Naive thymus-derived CD4-positive, alpha-beta T cell (primary cell): ENCODE measurements at regions not wholly inside any gene's neighbourhood (a gene's known extent, or its start where the extent isn't known, plus 50 kb on each side); places are given as distances from the start of the nearest gene placed in this dataset.
"Not testable (repeated sequence)": the region's sequence is repeated elsewhere in the genome, so short reads cannot be mapped to it uniquely, and the experiment has no call there.

ENCODE experiments used
- ATAC-seq: fragments of 150-1000 bp; cut with Tn5 transposase; 2 replicates; pipeline ENCODE4 v1.10.0; 2021; ENCODE audit warnings: mild to moderate bottlenecking, moderate library complexity
- CTCF ChIA-PET: fragments of 350-600 bp; sonication (Branson Sonifier 250); formaldehyde crosslinking; loops from one replicate; lab custom pipeline; 2021; ENCODE audit warnings: antibody characterized with exemption; lab: Charles Lee
- POLR2A ChIA-PET: fragments of 350-600 bp; sonication (Branson Sonifier 250); formaldehyde crosslinking; loops from one replicate; lab custom pipeline; 2021; ENCODE audit warnings: antibody characterized with exemption, inconsistent platforms; lab: Charles Lee
- DNase-seq, 9 donors: peaks; one replicate each; pipeline versions ENCODE4 v3.0.0 to v3.0.0-alpha.2; 2020 to 2022; ENCODE audit warnings: mixed read lengths in 1 of 9
- H3K27ac ChIP-seq: one replicate; pipeline ENCODE4 v1.7.0; 2013; ENCODE audit warnings: mild to moderate bottlenecking, low read depth, low read length, moderate library complexity
- H3K27me3 ChIP-seq, 2 donors: one replicate each; pipeline ENCODE4 v1.7.0; 2013; ENCODE audit warnings: low read length in 2 of 2, mild to moderate bottlenecking in 2 of 2, moderate library complexity in 2 of 2; ENCODE audit not compliant: control insufficient read depth in 2 of 2, insufficient read depth in 2 of 2
- H3K36me3 ChIP-seq, 3 experiments: 1 replicate in 2 of 3; 2 replicates in 1 of 3; pipeline ENCODE4 v1.7.0; 2013; ENCODE audit warnings: low read length in 3 of 3, mild to moderate bottlenecking in 3 of 3, moderate library complexity in 1 of 3; ENCODE audit not compliant: insufficient read depth in 3 of 3, control insufficient read depth in 2 of 3
- H3K4me1 ChIP-seq, 2 donors: one replicate each; pipeline ENCODE4 v1.7.0; 2013; ENCODE audit warnings: low read length in 2 of 2, mild to moderate bottlenecking in 2 of 2, moderate library complexity in 1 of 2; ENCODE audit not compliant: control insufficient read depth in 2 of 2, insufficient read depth in 2 of 2
- H3K4me3 ChIP-seq: 2 replicates; pipeline ENCODE4 v1.7.0; 2013; ENCODE audit warnings: mild to moderate bottlenecking, low read length
- H3K9me3 ChIP-seq, 3 experiments: 1 replicate in 2 of 3; 2 replicates in 1 of 3; pipeline ENCODE4 v1.7.0; 2013; ENCODE audit warnings: low read length in 3 of 3; ENCODE audit not compliant: control insufficient read depth in 2 of 3
- H3K27ac Mint-ChIP-seq, 9 donors: one replicate each; pipeline ENCODE4 v1.8.0; 2020 to 2022; ENCODE audit warnings: mixed read lengths in 9 of 9, mild to moderate bottlenecking in 8 of 9, moderate library complexity in 5 of 9, inconsistent platforms in 2 of 9
- H3K27me3 Mint-ChIP-seq, 5 donors: one replicate each; pipeline ENCODE4 v1.8.0; 2021 to 2022; ENCODE audit warnings: mixed read lengths in 5 of 5, mild to moderate bottlenecking in 1 of 5
- H3K36me3 Mint-ChIP-seq, 5 donors: one replicate each; pipeline ENCODE4 v1.8.0; 2020 to 2022; ENCODE audit warnings: mixed read lengths in 5 of 5, mild to moderate bottlenecking in 3 of 5, inconsistent platforms in 1 of 5
- H3K4me1 Mint-ChIP-seq, 7 donors: one replicate each; pipeline ENCODE4 v1.8.0; 2020 to 2022; ENCODE audit warnings: mixed read lengths in 7 of 7, mild to moderate bottlenecking in 3 of 7, inconsistent platforms in 1 of 7
- H3K4me3 Mint-ChIP-seq, 10 donors: one replicate each; pipeline ENCODE4 v1.8.0; 2020 to 2022; ENCODE audit warnings: mild to moderate bottlenecking in 10 of 10, mixed read lengths in 10 of 10, moderate library complexity in 6 of 10, inconsistent platforms in 2 of 10
- H3K9me3 Mint-ChIP-seq, 11 donors: one replicate each; pipeline ENCODE4 v1.8.0; 2020 to 2022; ENCODE audit warnings: mixed read lengths in 11 of 11, mild to moderate bottlenecking in 4 of 11, inconsistent platforms in 1 of 11, moderate library complexity in 1 of 11
- intact Hi-C, 2 donors: fragments of 100-400 bp; cut with micrococcal nuclease; formaldehyde crosslinking; loops; one replicate each; pipeline ENCODE4 v1.15.1; 2023

GRCh38 chr5:158506648-158507047, 593.1 kb downstream of the EBF1 start:
- peaks cover 0 to 2% of the 10 kb centered on the region in 2 donors for H3K4me1 ChIP-seq
- Mint-ChIP-seq H3K4me3 (no peak overlapping the region), H3K4me1 (peaks cover 0 to 14% (median 11%) of the 10 kb centered on the region in 7 donors), H3K36me3 (peaks cover 0 to 19% (median 11%) of the 10 kb centered on the region in 5 donors), H3K27me3 (no peaks in the 10 kb centered on the region), H3K9me3 (peaks cover 9 to 34% (median 24%) of the 10 kb centered on the region in 11 donors), H3K27ac (no peak overlapping the region)
- no peak overlapping the region for H3K27ac ChIP-seq
- CTCF ChIA-PET: no interaction called here
- H3K9me3 ChIP-seq: peaks cover 0 to 12% (median 0%) of the 10 kb centered on the region in 3 experiments
- no peaks in the 10 kb centered on the region for H3K27me3 ChIP-seq
- POLR2A ChIA-PET: no interaction called here
- DNase-seq (no peak), ATAC-seq (no peak)
- no peak overlapping the region for H3K4me3 ChIP-seq
- H3K36me3 ChIP-seq: no peaks in the 10 kb centered on the region
- intact Hi-C loops: no loop called here

DNA sequence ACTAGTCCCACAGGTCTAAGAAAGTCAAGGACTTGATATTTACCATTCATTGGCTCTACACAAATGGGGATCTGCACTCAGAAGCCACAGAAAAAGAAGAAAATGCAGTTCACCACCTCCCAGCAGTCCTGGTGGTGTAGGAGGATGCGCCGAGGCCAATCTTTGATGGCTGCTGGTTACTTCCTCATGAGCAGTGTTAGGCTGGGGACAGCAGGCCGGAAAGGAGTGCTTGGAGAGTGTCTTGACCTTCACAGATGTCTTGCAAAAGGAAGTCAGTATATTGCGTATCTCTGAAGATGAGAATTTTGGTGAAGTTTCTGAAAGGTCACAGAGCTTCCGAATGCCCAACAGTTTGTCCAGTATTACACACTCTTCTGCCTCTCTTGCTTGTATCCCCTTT, 597.0 kb downstream of the EBF1 start:
- Histone ChIP-seq H3K36me3 (no peaks in the 10 kb centered on the region), H3K4me3 (no peak overlapping the region), H3K27me3 (no peaks in the 10 kb centered on the region), H3K9me3 (peaks cover 0 to 12% (median 0%) of the 10 kb centered on the region in 3 experiments), H3K27ac (no peak overlapping the region), H3K4me1 (no peaks in the 10 kb centered on the region)
- intact Hi-C loops: no loop called here
- H3K27me3 Mint-ChIP-seq: no peaks in the 10 kb centered on the region
- H3K27ac Mint-ChIP-seq: no peak overlapping the region
- H3K4me3 Mint-ChIP-seq: no peak overlapping the region
- H3K36me3 Mint-ChIP-seq: peaks cover 0 to 19% (median 11%) of the 10 kb centered on the region in 5 donors
- H3K4me1 Mint-ChIP-seq: no peaks in the 10 kb centered on the region
- POLR2A ChIA-PET: no interaction called here
- ATAC-seq (peak; percentile 66), DNase-seq (no peak)
- CTCF ChIA-PET: no interaction called here
- peaks cover 8 to 32% (median 24%) of the 10 kb centered on the region in 11 donors for H3K9me3 Mint-ChIP-seq

- ChIA-PET POLR2A (no interaction called here), CTCF (no interaction called here)
- DNase-seq: no peak
- no peak for ATAC-seq
- intact Hi-C loops: no loop called here
- no peaks in the 10 kb centered on the region for H3K4me1 Mint-ChIP-seq
- Histone ChIP-seq H3K4me1 (no peaks in the 10 kb centered on the region), H3K27me3 (no peaks in the 10 kb centered on the region), H3K27ac (no peak overlapping the region), H3K4me3 (no peak overlapping the region), H3K9me3 (no peaks in the 10 kb centered on the region), H3K36me3 (no peaks in the 10 kb centered on the region)
- peaks cover 0 to 3% (median 2%) of the 10 kb centered on the region in 5 donors for H3K36me3 Mint-ChIP-seq
- no peak overlapping the region for H3K27ac Mint-ChIP-seq
- no peak overlapping the region for H3K4me3 Mint-ChIP-seq
- no peaks in the 10 kb centered on the region for H3K27me3 Mint-ChIP-seq
- peaks cover 0 to 5% (median 3%) of the 10 kb centered on the region in 11 donors for H3K9me3 Mint-ChIP-seq
These were observed 599.8 kb downstream of the EBF1 start for GRCh38 chr5:158499892-158500418.

DNA sequence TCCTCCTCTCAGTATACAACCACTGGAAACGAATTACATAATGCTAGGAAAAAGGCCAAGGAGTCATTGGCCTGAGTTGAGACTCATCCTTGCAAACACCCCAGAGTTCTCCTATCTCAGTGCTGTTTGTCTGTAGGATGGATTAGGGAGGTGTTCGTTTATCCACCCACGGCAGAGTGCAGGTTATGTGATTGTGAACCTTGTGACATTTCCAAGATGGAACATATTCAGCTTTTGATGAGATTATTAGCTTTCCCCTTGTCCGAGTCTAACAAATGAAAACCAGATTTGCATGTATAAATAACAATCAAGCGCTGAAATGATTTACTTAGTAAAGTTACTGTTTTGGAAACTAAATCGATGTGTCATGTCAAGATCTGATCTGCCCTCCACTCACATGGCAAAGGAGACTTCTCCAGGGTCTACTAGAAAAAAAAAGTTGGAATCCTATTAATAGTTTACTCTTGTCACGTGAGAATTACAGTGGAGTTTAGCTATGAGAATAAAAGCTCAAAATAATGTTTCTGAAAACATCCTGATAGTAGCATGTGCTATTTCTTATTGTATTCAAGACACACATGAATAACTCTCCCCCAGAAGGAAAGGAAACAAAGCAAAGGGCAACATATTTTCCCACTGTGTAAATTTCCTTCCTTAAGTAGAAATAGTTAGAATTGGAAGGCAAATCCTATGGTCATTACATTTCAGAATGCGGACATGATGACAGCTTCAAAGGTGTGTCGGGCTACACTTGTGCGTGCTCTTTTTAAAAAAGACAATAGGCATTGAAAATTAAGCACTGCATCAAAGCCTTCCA, 600.4 kb downstream of the EBF1 start:
- ChIA-PET POLR2A (no interaction called here), CTCF (no interaction called here)
- intact Hi-C loops: no loop called here
- H3K36me3 Mint-ChIP-seq: no peaks in the 10 kb centered on the region
- Histone ChIP-seq H3K4me1 (no peaks in the 10 kb centered on the region), H3K27ac (no peak overlapping the region), H3K4me3 (no peak overlapping the region), H3K27me3 (no peaks in the 10 kb centered on the region), H3K9me3 (no peaks in the 10 kb centered on the region), H3K36me3 (no peaks in the 10 kb centered on the region)
- H3K4me1 Mint-ChIP-seq: no peaks in the 10 kb centered on the region
- DNase-seq: no peak
- H3K4me3 Mint-ChIP-seq: no peak overlapping the region
- H3K27me3 Mint-ChIP-seq: no peaks in the 10 kb centered on the region
- no peak overlapping the region for H3K27ac Mint-ChIP-seq
- no peak for ATAC-seq
- H3K9me3 Mint-ChIP-seq: peaks cover 0 to 2% (median 0%) of the 10 kb centered on the region in 11 donors

DNA sequence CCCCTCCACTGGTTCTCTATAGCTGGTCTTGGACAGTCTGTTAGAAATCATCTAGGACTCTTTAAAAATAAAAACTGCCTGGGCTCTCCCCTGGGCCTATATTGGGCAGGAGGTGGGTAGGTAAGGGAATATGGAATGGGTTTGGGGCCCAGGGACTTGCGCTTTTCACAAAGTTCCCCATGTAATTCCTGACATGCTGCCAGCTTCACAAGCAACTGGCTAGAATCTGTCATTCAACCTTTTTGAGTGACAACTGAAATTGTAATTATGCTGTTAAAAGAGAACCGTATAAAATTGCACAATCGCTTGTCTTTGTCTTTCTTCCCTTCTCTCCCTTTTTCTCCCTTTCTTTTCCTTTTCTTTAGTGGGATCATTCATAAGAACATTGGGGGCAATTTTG, 603.1 kb downstream of the EBF1 start:
- Histone ChIP-seq H3K27me3 (no peaks in the 10 kb centered on the region), H3K27ac (no peak overlapping the region), H3K4me3 (no peak overlapping the region), H3K9me3 (no peaks in the 10 kb centered on the region), H3K36me3 (no peaks in the 10 kb centered on the region), H3K4me1 (no peaks in the 10 kb centered on the region)
- no peaks in the 10 kb centered on the region for H3K4me1 Mint-ChIP-seq
- H3K9me3 Mint-ChIP-seq: peaks cover 0 to 4% (median 0%) of the 10 kb centered on the region in 11 donors
- no peak overlapping the region for H3K27ac Mint-ChIP-seq
- no peaks in the 10 kb centered on the region for H3K36me3 Mint-ChIP-seq
- intact Hi-C loops: no loop called here
- ChIA-PET POLR2A (no interaction called here), CTCF (no interaction called here)
- H3K4me3 Mint-ChIP-seq: no peak overlapping the region
- no peak for ATAC-seq
- H3K27me3 Mint-ChIP-seq: no peaks in the 10 kb centered on the region
- DNase-seq: no peak

DNA sequence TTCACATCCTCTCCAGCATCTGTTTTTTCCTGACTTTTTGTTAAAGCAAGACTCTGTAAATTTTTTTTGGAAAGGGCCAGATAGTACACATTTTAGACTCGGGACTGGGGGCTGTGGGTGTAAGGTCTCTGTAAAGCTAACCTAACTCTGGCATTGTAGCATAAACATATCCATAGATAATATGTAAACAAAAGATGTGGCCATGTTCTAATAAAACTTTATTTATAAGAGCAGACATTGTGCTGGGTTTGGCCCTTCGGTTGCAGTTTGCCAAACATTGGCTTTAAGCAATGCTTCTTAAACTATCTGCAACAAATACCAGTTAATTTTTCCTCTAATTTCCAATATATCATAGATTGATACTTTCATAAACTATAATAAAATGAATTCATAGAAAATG, 605.2 kb downstream of the EBF1 start:
- Histone ChIP-seq H3K9me3 (no peaks in the 10 kb centered on the region), H3K27me3 (no peaks in the 10 kb centered on the region), H3K36me3 (no peaks in the 10 kb centered on the region), H3K27ac (no peak overlapping the region), H3K4me3 (no peak overlapping the region), H3K4me1 (no peaks in the 10 kb centered on the region)
- POLR2A ChIA-PET: no interaction called here
- Mint-ChIP-seq H3K27ac (no peak overlapping the region), H3K9me3 (peaks cover 0 to 4% (median 0%) of the 10 kb centered on the region in 11 donors), H3K4me3 (no peak overlapping the region), H3K36me3 (no peaks in the 10 kb centered on the region), H3K4me1 (no peaks in the 10 kb centered on the region), H3K27me3 (no peaks in the 10 kb centered on the region)
- no peak for ATAC-seq
- no peak for DNase-seq
- intact Hi-C loops: no loop called here
- CTCF ChIA-PET: no interaction called here

DNA sequence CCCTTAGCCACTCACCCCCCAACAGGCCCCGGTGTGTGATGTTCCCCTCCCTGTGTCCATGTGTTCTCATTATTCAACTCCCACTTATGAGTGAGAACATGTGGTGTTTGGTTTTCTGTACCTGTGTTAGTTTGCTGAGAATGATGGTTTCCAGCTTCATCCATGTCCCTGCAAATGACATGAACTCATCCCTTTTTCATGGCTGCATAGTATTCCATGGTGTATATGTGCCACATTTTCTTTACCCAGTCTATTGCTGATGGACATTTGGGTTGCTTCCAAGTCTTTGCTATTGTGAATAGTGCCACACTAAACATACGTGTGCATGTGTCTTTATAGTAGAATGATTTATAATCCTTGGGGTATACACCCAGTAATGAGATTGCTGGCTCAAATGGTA, 605.7 kb downstream of the EBF1 start:
- POLR2A ChIA-PET, H3K4me1 ChIP-seq, H3K4me3 ChIP-seq, H3K36me3 Mint-ChIP-seq, H3K4me1 Mint-ChIP-seq, ATAC-seq, DNase-seq, H3K27me3 Mint-ChIP-seq, H3K27ac ChIP-seq, H3K36me3 ChIP-seq, H3K9me3 ChIP-seq, CTCF ChIA-PET, intact Hi-C loops, H3K4me3 Mint-ChIP-seq, H3K27me3 ChIP-seq, H3K27ac Mint-ChIP-seq, H3K9me3 Mint-ChIP-seq: not testable (repeated sequence)
